HG03439 (cell line): ENCODE measurements at regions not wholly inside any gene's neighbourhood (a gene's known extent, or its start where the extent isn't known, plus 50 kb on each side); places are given as distances from the start of the nearest gene placed in this dataset.
"Not testable (repeated sequence)": the region's sequence is repeated elsewhere in the genome, so short reads cannot be mapped to it uniquely, and the experiment has no call there.

Experiments used
- ATAC-seq: cut with Tn5 transposase; IDR thresholded peaks from one replicate; pipeline ENCODE4 v1.9.1; 2021; ENCODE audit warnings: mild to moderate bottlenecking, moderate library complexity; ENCODE audit not compliant: unreplicated experiment

DNA sequence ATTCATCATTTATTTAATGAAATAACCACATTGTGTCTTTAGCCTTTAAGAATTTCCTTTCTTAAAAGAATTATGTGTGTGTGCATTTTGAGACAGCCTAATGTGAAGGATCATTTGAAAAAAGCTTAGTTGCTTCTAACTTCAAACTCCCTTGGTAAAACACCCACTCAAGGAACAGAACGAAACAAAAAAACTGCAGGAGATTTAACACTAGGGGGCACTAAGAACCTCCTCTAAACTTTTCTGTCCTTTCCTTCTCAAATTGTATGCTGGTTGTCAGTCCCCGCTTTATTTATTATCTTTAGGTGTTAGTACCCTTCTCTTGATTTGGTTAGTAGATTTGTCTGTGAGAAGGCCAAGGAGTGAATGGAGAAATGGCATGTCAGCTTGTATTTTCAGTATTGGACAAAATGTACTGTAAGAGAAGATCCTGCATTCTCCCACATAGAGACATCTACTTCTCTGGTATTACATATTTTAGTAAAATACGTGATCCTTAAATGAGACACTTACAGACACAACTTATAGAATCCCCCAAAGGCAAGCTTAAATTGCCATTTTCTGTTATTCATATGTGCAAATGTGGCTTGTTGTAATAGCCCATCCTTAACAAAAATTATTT, 229.7 kb downstream of the MRPS30 start:
- peak; percentile 65 for ATAC-seq

GRCh38 chr5:45042283-45042682, 233.5 kb downstream of the MRPS30 start:
- ATAC-seq = no peak

DNA sequence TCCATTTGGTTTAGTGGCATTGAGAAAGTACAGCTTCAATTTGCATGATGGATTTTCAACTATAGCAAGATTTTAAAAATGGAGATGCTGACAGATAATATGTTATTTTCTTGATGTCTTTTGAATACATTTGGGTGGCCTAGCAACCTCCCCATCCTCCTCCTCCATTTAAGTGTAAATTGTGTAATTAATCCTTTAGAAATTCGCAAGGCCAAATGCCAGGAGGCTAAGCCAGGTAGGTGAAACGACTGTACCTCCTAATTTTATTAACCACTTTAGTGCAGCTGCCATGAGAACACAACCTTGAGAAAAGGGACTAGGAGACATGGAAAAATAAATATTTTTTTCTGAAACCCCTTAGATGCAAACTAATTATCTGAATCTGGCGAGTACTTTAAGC, 248.8 kb downstream of the MRPS30 start:
- no peak for ATAC-seq

DNA sequence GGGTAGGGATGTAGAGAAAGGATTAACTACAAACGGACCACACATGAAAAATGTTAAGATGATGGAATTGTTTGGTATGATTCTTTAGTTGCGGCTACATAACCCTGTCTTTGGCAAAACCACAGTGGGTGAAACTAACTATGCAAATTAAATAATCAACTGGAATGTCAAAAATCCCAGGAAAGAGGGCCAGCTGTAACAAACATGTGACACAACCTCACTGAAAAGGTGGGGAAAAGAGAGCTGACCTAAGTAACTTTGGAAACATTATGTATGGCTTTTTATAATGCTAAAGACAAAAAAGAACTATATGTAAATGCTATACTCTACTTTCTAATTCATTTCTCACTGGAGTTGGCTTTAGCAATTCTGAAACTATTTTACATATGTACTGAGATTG, 252.0 kb downstream of the MRPS30 start:
- ATAC-seq = no peak

- ATAC-seq = no peak
Observed at GRCh38 chr5:45062044-45062443, 253.3 kb downstream of the MRPS30 start.

- no peak for ATAC-seq
Observed at GRCh38 chr5:45081082-45081481, 272.3 kb downstream of the MRPS30 start.

GRCh38 chr5:45089870-45090269, 281.1 kb downstream of the MRPS30 start:
- no peak for ATAC-seq

GRCh38 chr5:45093377-45093776, 284.6 kb downstream of the MRPS30 start:
- ATAC-seq = no peak

- no peak for ATAC-seq
Observed at GRCh38 chr5:45094876-45095440, 286.2 kb downstream of the MRPS30 start.

- peak; percentile 79 for ATAC-seq
Observed at GRCh38 chr5:45098483-45098882, 289.7 kb downstream of the MRPS30 start.

DNA sequence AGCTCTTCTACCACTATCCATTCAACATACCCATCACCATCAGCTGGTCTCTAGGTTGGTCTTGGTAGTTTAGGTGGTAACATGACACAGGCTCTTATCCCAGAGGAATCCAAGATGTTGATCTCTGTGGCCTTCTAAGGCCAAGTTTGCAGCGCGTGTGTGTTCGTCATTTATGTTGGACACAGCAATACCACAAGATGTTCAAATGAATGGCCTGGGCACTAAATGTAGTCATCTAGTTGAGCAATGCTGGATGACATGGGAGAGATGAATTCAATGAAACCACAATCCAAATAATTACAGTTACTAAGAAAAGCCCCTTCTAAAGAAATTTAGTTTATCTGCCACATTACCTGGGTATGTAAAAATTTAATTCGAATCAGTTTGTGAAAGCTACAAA, 292.4 kb downstream of the MRPS30 start:
- no peak for ATAC-seq

GRCh38 chr5:45105491-45105994, 296.8 kb downstream of the MRPS30 start:
- no peak for ATAC-seq

DNA sequence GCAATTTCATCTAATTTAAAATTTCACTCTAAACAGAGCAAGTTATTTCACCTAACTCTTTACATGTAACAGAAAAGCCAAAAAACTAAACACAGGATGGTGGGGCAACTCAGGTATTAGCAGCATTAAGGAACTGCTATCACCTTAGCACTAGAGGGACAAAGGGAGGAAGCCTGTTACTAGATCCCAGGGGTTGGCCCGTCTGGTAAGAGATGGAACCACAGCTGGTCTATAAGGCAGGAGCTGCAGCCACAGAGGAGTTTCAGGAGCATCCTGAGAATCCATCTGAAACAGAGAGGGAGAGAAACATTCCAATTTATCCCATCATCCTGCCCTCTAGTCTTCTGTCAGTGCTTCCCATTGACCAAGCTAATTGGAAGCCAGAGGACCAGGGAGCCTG, 300.3 kb downstream of the MRPS30 start:
- no peak for ATAC-seq

DNA sequence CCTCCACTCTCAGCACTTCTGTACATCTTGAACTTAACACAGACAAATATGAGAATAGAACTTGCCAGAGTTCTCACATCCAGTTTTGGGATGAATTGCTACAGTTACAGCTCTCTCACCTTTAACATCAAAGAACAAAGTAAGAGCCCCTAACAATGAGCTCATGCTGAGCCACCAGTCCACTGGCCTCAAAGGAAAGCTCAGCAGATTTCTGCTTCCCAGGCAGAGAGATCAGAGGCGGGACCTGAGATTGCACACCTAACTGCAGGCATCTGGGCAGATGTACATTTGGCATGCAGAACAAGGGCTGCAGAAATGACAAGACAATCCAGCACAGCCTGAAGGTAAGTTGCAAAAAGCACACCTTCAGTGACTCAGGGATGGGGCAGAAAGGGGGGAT, 300.9 kb downstream of the MRPS30 start:
- ATAC-seq = no peak

DNA sequence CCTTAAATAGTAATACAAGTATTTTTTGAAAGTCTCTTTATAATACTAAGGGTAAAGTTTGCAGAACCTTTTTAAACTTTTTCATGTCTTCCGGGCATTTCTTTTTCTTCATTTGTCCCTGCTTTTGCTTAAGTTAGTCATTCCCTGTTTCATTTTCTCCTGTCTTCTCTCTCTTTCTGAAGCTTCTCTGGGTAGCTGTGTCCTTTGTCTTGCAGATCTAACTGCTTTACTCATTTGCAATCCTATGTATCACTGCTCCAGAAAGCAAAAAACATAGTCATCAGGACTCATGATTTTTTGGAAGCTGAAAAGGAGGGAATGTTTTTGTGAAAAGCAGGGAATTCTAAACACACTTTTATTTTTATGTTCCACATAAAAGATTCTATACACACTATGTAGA, 301.7 kb downstream of the MRPS30 start:
- ATAC-seq = no peak

- no peak for ATAC-seq
Observed at GRCh38 chr5:45113726-45114125, 305.0 kb downstream of the MRPS30 start.

- ATAC-seq = no peak
Observed at GRCh38 chr5:45132972-45133371, 324.2 kb downstream of the MRPS30 start.

GRCh38 chr5:45162974-45163373, 354.2 kb downstream of the MRPS30 start:
- no peak for ATAC-seq

- no peak for ATAC-seq
Observed at GRCh38 chr5:45171563-45171962, 362.8 kb downstream of the MRPS30 start.

- not testable (repeated sequence) for ATAC-seq
Observed at GRCh38 chr5:45172634-45173033, 363.9 kb downstream of the MRPS30 start.

DNA sequence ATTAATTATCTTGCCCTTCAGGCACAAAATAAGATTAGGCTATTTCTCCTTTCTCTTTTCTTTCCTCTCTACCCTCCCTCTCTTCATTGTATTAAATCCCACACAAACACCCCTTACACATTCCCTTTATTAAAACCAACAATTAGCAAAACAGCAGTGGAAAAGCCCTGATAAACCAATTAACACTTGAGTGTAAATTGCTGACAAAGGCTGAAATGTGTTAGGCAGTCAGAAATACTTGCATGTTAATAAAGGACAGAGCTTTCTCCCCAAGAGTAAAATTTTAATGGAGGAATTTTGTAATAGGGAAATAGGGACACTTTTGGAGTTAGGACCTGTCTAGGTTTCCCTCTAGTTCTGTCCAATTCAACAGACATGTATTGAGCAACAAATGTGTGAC, 370.9 kb downstream of the MRPS30 start:
- ATAC-seq = no peak

- no peak for ATAC-seq
Observed at GRCh38 chr5:45189042-45189441, 380.3 kb downstream of the MRPS30 start.

DNA sequence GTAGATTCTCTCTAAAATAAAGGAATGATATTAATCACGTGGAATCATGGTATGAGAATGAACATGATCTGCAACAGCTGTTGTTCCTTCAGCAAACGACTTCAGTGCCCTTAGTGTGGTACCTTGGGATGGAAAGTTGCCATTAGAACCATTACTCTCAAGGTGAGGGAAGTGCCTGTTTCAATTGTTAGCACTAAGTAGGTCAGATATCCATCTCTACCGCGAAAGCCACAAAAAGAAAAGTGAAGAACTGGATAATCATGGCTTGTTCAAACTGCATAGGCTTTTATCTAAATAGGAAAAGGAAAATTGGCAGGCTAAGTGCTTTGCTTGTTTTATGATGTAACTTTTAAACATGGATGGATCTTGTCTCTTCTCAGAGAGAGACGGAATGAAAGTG, 380.7 kb downstream of the MRPS30 start:
- no peak for ATAC-seq
